K562 (cell line): ENCODE measurements at regions not wholly inside any gene's neighbourhood (a gene's known extent, or its start where the extent isn't known, plus 50 kb on each side); places are given as distances from the start of the nearest gene placed in this dataset.

ENCODE experiments used
- ATAC-seq: fragments of 200-7000 bp; cut with Tn5 transposase; 3 replicates; pipeline ENCODE4 v1.9.1; 2020; ENCODE audit warnings: moderate library complexity
- BruUV-seq: library from RNA; stranded (reverse); fragments of 400-500 nt; replicated peaks from 2 replicates; lab custom pipeline; 2021; lab: Mats Ljungman, UMichigan
- CTCF ChIA-PET: fragments of 300-600 bp; formaldehyde crosslinking; extraction: SDS; loops from one replicate; lab custom pipeline; 2021; ENCODE audit warnings: low intra/inter-chr PET ratio; lab: Yijun Ruan, JAX
- POLR2A ChIA-PET: fragments of 300-600, 350-650 bp; sonication (Branson Sonifier 250); formaldehyde crosslinking; extraction: SDS; loops from one replicate; lab custom pipeline; 2021; ENCODE audit warnings: antibody characterized with exemption, inconsistent platforms; lab: Yijun Ruan, JAX
- DNase-seq, 4 experiments: peaks; one replicate each; pipeline versions ENCODE4 v3.0.0 to v3.0.0-alpha.2; 2011 to 2018; ENCODE audit warnings: low spot score in 3 of 4, mixed read lengths in 3 of 4; ENCODE audit errors: extremely low read depth in 1 of 4
- FAIRE-seq: peaks from 2 replicates; lab custom pipeline; 2011; peaks lifted over from hg19 to GRCh38; lab: Jason Lieb, UNC
- H2AFZ ChIP-seq: 2 replicates; pipeline ENCODE4 v1.6.0; 2011; ENCODE audit warnings: low read depth, low read length, control low read depth, inconsistent platforms
- H3K27ac ChIP-seq: fragments of 200-600 bp; 3 replicates; pipeline ENCODE4 v1.8.0; 2011; ENCODE audit warnings: low read depth, mild to moderate bottlenecking, control low read depth, inconsistent platforms, low read length, moderate library complexity, mixed read lengths; ENCODE audit errors: extremely low read depth
- H3K27me3 ChIP-seq, 2 experiments: fragments of 300-600 bp in 1 of 2; 2 replicates in 1 of 2; 3 replicates in 1 of 2; pipeline versions ENCODE4 v1.6.0 to v1.8.0; 2011; ENCODE audit warnings: inconsistent platforms in 2 of 2, low read length in 2 of 2, mild to moderate bottlenecking in 1 of 2, mixed read lengths in 1 of 2, moderate library complexity in 1 of 2; ENCODE audit not compliant: control insufficient read depth in 2 of 2, insufficient read depth in 2 of 2
- H3K36me3 ChIP-seq: fragments of 300-600 bp; 3 replicates; pipeline ENCODE4 v1.8.0; 2011; ENCODE audit warnings: mild to moderate bottlenecking, low read length, inconsistent platforms; ENCODE audit not compliant: control insufficient read depth, insufficient read depth
- H3K4me1 ChIP-seq, 2 experiments: fragments of 200-600 bp in 1 of 2; replicated peaks in 1 of 2; 2 replicates in 1 of 2; 3 replicates in 1 of 2; pipeline versions ENCODE4 v1.5.1 to v1.8.0; 2011; ENCODE audit warnings: inconsistent platforms in 2 of 2, low read length in 2 of 2, mild to moderate bottlenecking in 1 of 2, mixed read lengths in 1 of 2, moderate library complexity in 1 of 2; ENCODE audit not compliant: control insufficient read depth in 2 of 2, insufficient read depth in 2 of 2
- H3K4me2 ChIP-seq: 2 replicates; pipeline ENCODE4 v1.6.1; 2011; ENCODE audit warnings: low read length, control low read depth, inconsistent platforms, mixed read lengths; ENCODE audit not compliant: insufficient read depth
- H3K4me3 ChIP-seq: fragments of 200-600 bp; sonication (generic), shearing (Covaris generic); 2 replicates; pipeline ENCODE4 v1.5.1; 2016; ENCODE audit warnings: control low read depth, inconsistent platforms
- H3K79me2 ChIP-seq: fragments of 200-600 bp; 3 replicates; pipeline ENCODE4 v1.8.0; 2011; ENCODE audit warnings: low read length, inconsistent platforms; ENCODE audit not compliant: control insufficient read depth, insufficient read depth
- H3K9ac ChIP-seq, 2 experiments: 2 replicates each; pipeline versions ENCODE4 v1.6.0 to v1.6.1; 2011; ENCODE audit warnings: low read depth in 2 of 2, low read length in 2 of 2, control low read depth in 1 of 2, inconsistent platforms in 1 of 2, mild to moderate bottlenecking in 1 of 2, mixed read lengths in 1 of 2; ENCODE audit not compliant: insufficient read depth in 1 of 2
- H3K9me1 ChIP-seq: one replicate; pipeline ENCODE4 v1.6.0; 2011; ENCODE audit warnings: inconsistent platforms, mild to moderate bottlenecking, low read length, moderate library complexity; ENCODE audit not compliant: control insufficient read depth, insufficient read depth
- H3K9me3 ChIP-seq: replicated peaks from 2 replicates; pipeline ENCODE4 v1.5.1; 2011; ENCODE audit warnings: low read depth, low read length, inconsistent platforms; ENCODE audit not compliant: control insufficient read depth, insufficient read depth
- H4K20me1 ChIP-seq: replicated peaks from 2 replicates; pipeline ENCODE4 v1.6.1; 2011; ENCODE audit warnings: low read length, inconsistent platforms, mixed read lengths; ENCODE audit not compliant: control insufficient read depth, insufficient read depth
- CBX2 ChIP-seq: fragments of 200-600 bp; sonication (generic); IDR thresholded peaks from one replicate; pipeline ENCODE4 v1.6.1; 2012; ENCODE audit warnings: mild to moderate bottlenecking, low read length, inconsistent platforms; ENCODE audit not compliant: insufficient read depth, poor library complexity, severe bottlenecking
- CC2D1A ChIP-seq: fragments of 450-650 bp; IDR thresholded peaks from 2 replicates; pipeline ENCODE4 v1.6.1; 2017; ENCODE audit warnings: mild to moderate bottlenecking
- CCNT2 ChIP-seq: IDR thresholded peaks from 2 replicates; pipeline ENCODE4 v1.6.1; 2011; ENCODE audit warnings: borderline replicate concordance, low read depth, mild to moderate bottlenecking, moderate library complexity, mixed read lengths, low read length; ENCODE audit not compliant: insufficient read length; ENCODE audit errors: extremely low read depth
- HNRNPL ChIP-seq: fragments of 200-400 bp; formaldehyde crosslinking; IDR thresholded peaks from 2 replicates; pipeline ENCODE4 v1.6.1; 2017; ENCODE audit warnings: low read depth, mild to moderate bottlenecking, low read length
- MEF2A ChIP-seq: IDR thresholded peaks from 2 replicates; pipeline ENCODE4 v1.6.1; 2011; ENCODE audit warnings: low read depth, mild to moderate bottlenecking, low read length, moderate library complexity; ENCODE audit not compliant: control insufficient read depth
- MYNN ChIP-seq, 2 experiments: sonication (generic); formaldehyde crosslinking in 1 of 2; IDR thresholded peaks; 2 replicates each; pipeline versions ENCODE4 v1.5.0 to v1.6.1; 2016 to 2020; ENCODE audit warnings: antibody characterized with exemption in 1 of 2, missing genetic modification reagents in 1 of 2
- NFIC ChIP-seq: fragments of 450-650 bp; IDR thresholded peaks from 2 replicates; pipeline ENCODE4 v1.6.1; 2017; ENCODE audit warnings: mild to moderate bottlenecking, inconsistent platforms
- NFRKB ChIP-seq: fragments of 450-650 bp; IDR thresholded peaks from 2 replicates; pipeline ENCODE4 v1.6.1; 2016; ENCODE audit warnings: low read depth
- NR0B1 ChIP-seq: fragments of 450-650 bp; IDR thresholded peaks from one replicate; pipeline ENCODE4 v1.6.1; 2018; ENCODE audit warnings: mild to moderate bottlenecking, moderate library complexity; ENCODE audit not compliant: partially characterized antibody
- NR2C2 ChIP-seq, 2 experiments: fragments of 200-800 bp in 1 of 2; sonication (Bioruptor generic) in 1 of 2; sonication (generic) in 1 of 2; formaldehyde crosslinking in 1 of 2; IDR thresholded peaks; 2 replicates each; pipeline versions ENCODE4 v1.6.1 to v1.8.0; 2016 to 2022; ENCODE audit warnings: mild to moderate bottlenecking in 1 of 2, missing compliant biosample characterization in 1 of 2, missing genetic modification characterization in 1 of 2, missing genetic modification reagents in 1 of 2
- RFX7 ChIP-seq: fragments of 250-450 bp; sonication (Bioruptor Pico); IDR thresholded peaks from 2 replicates; pipeline ENCODE4 v1.5.1; 2021; ENCODE audit warnings: mild to moderate bottlenecking
- SOX6 ChIP-seq: fragments of 450-650 bp; IDR thresholded peaks from 2 replicates; pipeline ENCODE4 v1.6.1; 2014; ENCODE audit warnings: mild to moderate bottlenecking
- VEZF1 ChIP-seq: fragments of 200-800 bp; sonication (Bioruptor generic); IDR thresholded peaks from 2 replicates; pipeline ENCODE4 v1.6.1; 2017; ENCODE audit warnings: missing genetic modification characterization, missing compliant biosample characterization
- WHSC1 ChIP-seq: IDR thresholded peaks from one replicate; pipeline ENCODE4 v1.6.1; 2012; ENCODE audit warnings: low read length, control low read depth, inconsistent platforms
- ZBTB2 ChIP-seq: fragments of 450-650 bp; IDR thresholded peaks from 2 replicates; pipeline ENCODE4 v1.6.1; 2016; ENCODE audit warnings: antibody characterized with exemption
- ZNF347 ChIP-seq: fragments of 450-650 bp; formaldehyde crosslinking; IDR thresholded peaks from 2 replicates; pipeline ENCODE4 v1.4.0; 2020; ENCODE audit warnings: low read depth, mild to moderate bottlenecking, moderate library complexity
- in situ Hi-C: fragments of 300-500 bp; cut with MboI; formaldehyde crosslinking; loops from 4 replicates; pipeline ENCODE4 v1.15.0; 2018; ENCODE audit warnings: inconsistent platforms, mixed read lengths
- intact Hi-C: fragments of 100-400 bp; cut with micrococcal nuclease; formaldehyde crosslinking; loops from 2 replicates; pipeline ENCODE4 v1.14.2; 2022

- TF ChIP-seq CBX2 (no peak), WHSC1 (no peak), CC2D1A (no peak)
These were observed 55.4 kb upstream of the CCDC190 start (continued) for GRCh38 chr1:162916407-162916806.

- intact Hi-C loops, result no loop called here
- no peaks in the 10 kb centered on the region for H3K79me2 ChIP-seq
- in situ Hi-C loops, result no loop called here
- DNase-seq (no peak), FAIRE-seq (no peak), ATAC-seq (no peak)
- no peaks in the 10 kb centered on the region for H3K4me1 ChIP-seq
- H4K20me1 ChIP-seq, result no peaks in the 10 kb centered on the region
- no peaks in the 10 kb centered on the region for H3K36me3 ChIP-seq
- POLR2A ChIA-PET, result interaction anchor here (0.6 kb wide), 1 partner anchor 1864 kb away, joined by 3 read pairs; no protein-coding TSS in a partner anchor
- H3K27me3 ChIP-seq, result peaks cover 0 to 10% of the 10 kb centered on the region in 2 experiments; a peak in 2 of 5 replicates
- H3K27ac ChIP-seq, result no peak overlapping the region
- H2AFZ ChIP-seq, result no peak overlapping the region
- H3K9ac ChIP-seq, result no peak overlapping the region
- TF ChIP-seq NR2C2 (CRISPR knock-in tag; IDR thresholded peaks at IDR 0.05), result no peak
- no peak for TF ChIP-seq NR2C2 (tag; IDR thresholded peaks at IDR 0.05)
- TF ChIP-seq ZBTB2, result no peak
- TF ChIP-seq CCNT2, result no peak
- TF ChIP-seq VEZF1 (CRISPR knock-in tag), result no peak
- no peak for TF ChIP-seq NFRKB
- no peak for TF ChIP-seq HNRNPL
- TF ChIP-seq MYNN (IDR thresholded peaks at IDR 0.05), result no peak
- no peak for TF ChIP-seq MYNN (CRISPR knock-in tag; IDR thresholded peaks at IDR 0.05)
- TF ChIP-seq RFX7 (CRISPR knock-in tag), result no peak
- no peak for TF ChIP-seq SOX6
- no peak for TF ChIP-seq NFIC
- TF ChIP-seq MEF2A, result no peak
- TF ChIP-seq ZNF347, result no peak
- no peak for TF ChIP-seq NR0B1
- H3K4me3 ChIP-seq, result no peak overlapping the region
- CTCF ChIA-PET, result no interaction called here
- BruUV-seq, result no TSS peak
- no peak overlapping the region for H3K4me2 ChIP-seq
- no peaks in the 10 kb centered on the region for H3K9me3 ChIP-seq
- H3K9me1 ChIP-seq, result no peaks in the 10 kb centered on the region
These were observed 53.6 kb upstream of the CCDC190 start for GRCh38 chr1:162914601-162915000.
